ENCODE measurements at regions not wholly inside any gene's neighbourhood (a gene's known extent, or its start where the extent isn't known, plus 50 kb on each side); places are given as distances from the start of the nearest gene placed in this dataset.

- FAIRE-seq, result no peak
- DNase-seq (ENCODE audit: insufficient read length, low spot score), result no peak
Measured at GRCh38 chr11:119853581-119854360, 124.8 kb upstream of the NECTIN1 start.

GRCh38 chr11:119852741-119853140 is 123.7 kb upstream of the NECTIN1 start:
- TF ChIP-seq CTCF (IDR thresholded peaks at IDR 0.05; ENCODE audit: insufficient read depth, missing control alignments), result no peak
- FAIRE-seq (no peak), DNase-seq (ENCODE audit: insufficient read length, low spot score) (no peak)

More at GRCh38 chr11:119853581-119854360, 124.8 kb upstream of the NECTIN1 start:
- TF ChIP-seq CTCF (IDR thresholded peaks at IDR 0.05; ENCODE audit: insufficient read depth, missing control alignments), result no peak

- TF ChIP-seq CTCF (IDR thresholded peaks at IDR 0.05; ENCODE audit: insufficient read depth, missing control alignments), result no peak
- DNase-seq (ENCODE audit: insufficient read length, low spot score) (no peak), FAIRE-seq (no peak)
Measured at GRCh38 chr11:119850822-119851409, 121.9 kb upstream of the NECTIN1 start.

GRCh38 chr11:119849872-119850271 is 120.9 kb upstream of the NECTIN1 start:
- no peak for FAIRE-seq
- DNase-seq (ENCODE audit: insufficient read length, low spot score), result no peak
- no peak for TF ChIP-seq CTCF (IDR thresholded peaks at IDR 0.05; ENCODE audit: insufficient read depth, missing control alignments)

GRCh38 chr11:119847853-119848252 is 118.9 kb upstream of the NECTIN1 start:
- DNase-seq (ENCODE audit: insufficient read length, low spot score) (no peak), FAIRE-seq (no peak)
- TF ChIP-seq CTCF (IDR thresholded peaks at IDR 0.05; ENCODE audit: insufficient read depth, missing control alignments), result no peak

GRCh38 chr11:119846374-119846773 is 117.4 kb upstream of the NECTIN1 start:
- DNase-seq (ENCODE audit: insufficient read length, low spot score) (no peak), FAIRE-seq (no peak)
- no peak for TF ChIP-seq CTCF (IDR thresholded peaks at IDR 0.05; ENCODE audit: insufficient read depth, missing control alignments)

- FAIRE-seq, result no peak
- DNase-seq (ENCODE audit: insufficient read length, low spot score), result no peak
- TF ChIP-seq CTCF (IDR thresholded peaks at IDR 0.05; ENCODE audit: insufficient read depth, missing control alignments), result no peak
Measured at GRCh38 chr11:119845756-119846155, 116.8 kb upstream of the NECTIN1 start.

Measured in D721Med (cell line).